Psoas muscle (tissue), 7 donors: ENCODE measurements at regions not wholly inside any gene's neighbourhood (a gene's known extent, or its start where the extent isn't known, plus 50 kb on each side); places are given as distances from the start of the nearest gene placed in this dataset.

Experiments used
- ATAC-seq, 4 donors: fragments of 200-7000 bp; cut with Tn5 transposase; one replicate each; pipeline ENCODE4 v1.9.1; 2020; ENCODE audit warnings: moderate library complexity in 3 of 4, mild to moderate bottlenecking in 2 of 4
- DNase-seq, 2 donors: peaks; one replicate each; pipeline ENCODE4 v3.0.0-alpha.2; 2020
- H3K27ac ChIP-seq: fragments of 200-600 bp; one replicate; pipeline ENCODE4 v1.8.0; 2022
- H3K27me3 ChIP-seq, 3 donors: fragments of 200-600 bp in 1 of 3; one replicate each; pipeline versions ENCODE4 v1.6.1 to v1.8.0; 2013 to 2022; ENCODE audit warnings: low read length in 2 of 3, mild to moderate bottlenecking in 2 of 3, moderate library complexity in 1 of 3; ENCODE audit not compliant: insufficient read depth in 3 of 3
- H3K36me3 ChIP-seq, 2 donors: fragments of 200-600 bp in 1 of 2; one replicate each; pipeline versions ENCODE4 v1.6.1 to v1.8.0; 2013 to 2022; ENCODE audit warnings: low read depth in 1 of 2, mild to moderate bottlenecking in 1 of 2, moderate library complexity in 1 of 2; ENCODE audit not compliant: insufficient read depth in 1 of 2
- H3K4me1 ChIP-seq: fragments of 200-600 bp; one replicate; pipeline ENCODE4 v1.8.0; 2022
- H3K4me3 ChIP-seq: fragments of 200-600 bp; one replicate; pipeline ENCODE4 v1.8.0; 2022; ENCODE audit warnings: mild to moderate bottlenecking
- H3K9me3 ChIP-seq: fragments of 200-600 bp; one replicate; pipeline ENCODE4 v1.8.0; 2022
- WGBS, 3 donors: extraction: QIAGEN DNeasy Blood & Tissue Kit; methylation state at CpG; one replicate each; pipeline versions ENCODE4 v1.1.6 to v1.1.7; 2013; 5-methylcytosine and 5-hydroxymethylcytosine counted together
- intact Hi-C, 2 donors: fragments of 100-400 bp; cut with DNase I; formaldehyde crosslinking; loops; one replicate each; pipeline versions ENCODE4 v1.11.0 to v1.14.2; 2022
- TF ChIP-seq, protein P1 (sequence below): fragments of 200-600 bp; IDR thresholded peaks from one replicate; pipeline ENCODE4 v1.8.0; 2022; ENCODE audit warnings: antibody characterized with exemption
- donor health status: healthy with polysubstance abuse.
- donor health status: DM: no; HTN: no; CAD: no; lungs with moderate emphysema.
- donor health status: Bipolar disorder and iron deficiency.
- donor health status: healthy.
- donor health status: DM: yes; HTN: yes; CAD: no.
- donor health status: DM: no; HTN: no; CAD: no.
- donor health status: DM: yes; HTN: yes; CAD: no.

DNA sequence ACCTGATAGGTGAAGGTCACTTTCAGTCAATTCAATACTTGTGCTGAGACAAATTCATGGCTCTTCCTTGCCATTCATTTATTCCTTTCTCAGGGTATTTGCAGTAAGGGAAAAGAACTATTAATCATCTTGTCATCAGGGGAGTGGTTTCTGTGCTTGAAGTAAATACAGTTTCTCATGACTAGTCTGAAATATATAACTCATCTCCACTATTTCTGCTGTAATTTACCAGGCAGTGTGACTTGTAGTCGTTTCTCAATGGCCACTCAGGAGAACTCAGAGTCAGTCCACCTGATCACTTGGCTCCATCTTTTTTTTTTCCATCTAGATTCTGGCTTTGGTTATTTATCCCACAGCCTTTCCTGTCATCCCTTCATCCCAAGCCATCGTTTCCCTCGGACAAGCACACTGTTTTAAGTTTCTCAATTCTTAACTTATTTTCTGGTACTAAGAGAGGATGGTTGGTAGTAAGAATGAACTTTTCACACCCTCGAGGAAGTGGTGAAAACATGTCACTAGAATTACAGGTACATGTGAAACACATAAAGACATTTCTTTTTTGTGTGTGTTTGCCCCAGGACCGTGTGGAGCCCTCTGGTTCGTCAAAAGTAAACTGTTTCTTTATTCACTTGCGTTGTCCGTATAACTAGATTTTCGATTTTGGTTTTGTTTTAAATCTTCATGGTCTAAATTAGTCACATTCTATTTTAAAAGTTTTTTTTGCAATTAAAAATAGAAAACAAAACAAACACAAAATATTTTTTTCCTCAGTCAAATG, 620.2 kb downstream of the ZBBX start:
- H3K27me3 ChIP-seq: no peaks in the 10 kb centered on the region
- no peaks in the 10 kb centered on the region for H3K4me1 ChIP-seq
- intact Hi-C loops: no loop called here
- H3K27ac ChIP-seq: no peak overlapping the region
- no peak overlapping the region for H3K4me3 ChIP-seq
- 75 to 81% (median 77%) methylated on average over 9 of the region's 9 CpGs for WGBS, 3 donors
- TF ChIP-seq, protein P1, sequence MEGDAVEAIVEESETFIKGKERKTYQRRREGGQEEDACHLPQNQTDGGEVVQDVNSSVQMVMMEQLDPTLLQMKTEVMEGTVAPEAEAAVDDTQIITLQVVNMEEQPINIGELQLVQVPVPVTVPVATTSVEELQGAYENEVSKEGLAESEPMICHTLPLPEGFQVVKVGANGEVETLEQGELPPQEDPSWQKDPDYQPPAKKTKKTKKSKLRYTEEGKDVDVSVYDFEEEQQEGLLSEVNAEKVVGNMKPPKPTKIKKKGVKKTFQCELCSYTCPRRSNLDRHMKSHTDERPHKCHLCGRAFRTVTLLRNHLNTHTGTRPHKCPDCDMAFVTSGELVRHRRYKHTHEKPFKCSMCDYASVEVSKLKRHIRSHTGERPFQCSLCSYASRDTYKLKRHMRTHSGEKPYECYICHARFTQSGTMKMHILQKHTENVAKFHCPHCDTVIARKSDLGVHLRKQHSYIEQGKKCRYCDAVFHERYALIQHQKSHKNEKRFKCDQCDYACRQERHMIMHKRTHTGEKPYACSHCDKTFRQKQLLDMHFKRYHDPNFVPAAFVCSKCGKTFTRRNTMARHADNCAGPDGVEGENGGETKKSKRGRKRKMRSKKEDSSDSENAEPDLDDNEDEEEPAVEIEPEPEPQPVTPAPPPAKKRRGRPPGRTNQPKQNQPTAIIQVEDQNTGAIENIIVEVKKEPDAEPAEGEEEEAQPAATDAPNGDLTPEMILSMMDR: no peak
- H3K36me3 ChIP-seq: no peaks in the 10 kb centered on the region
- DNase-seq (no peak), ATAC-seq (no peak)
- no peaks in the 10 kb centered on the region for H3K9me3 ChIP-seq

DNA sequence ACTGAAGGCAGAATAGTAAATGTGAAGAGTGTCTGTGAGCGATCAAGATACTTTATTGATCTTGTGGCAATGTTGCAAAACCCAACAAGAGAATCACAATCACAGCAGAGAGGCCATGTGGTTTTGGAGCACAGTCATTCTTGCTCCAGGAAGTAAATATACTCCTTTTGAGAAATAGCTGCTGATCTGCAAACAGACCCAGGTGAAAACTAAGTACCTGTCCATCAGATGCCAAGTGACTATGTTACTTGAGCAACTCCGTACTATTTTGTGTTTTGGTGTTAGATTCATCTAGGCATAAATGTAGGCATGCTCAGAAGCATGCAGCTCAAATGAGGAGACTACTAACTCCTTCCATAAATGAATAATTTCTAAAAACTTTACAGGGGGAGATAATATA, 627.9 kb downstream of the ZBBX start:
- Histone ChIP-seq H3K27ac (no peak overlapping the region), H3K4me3 (no peak overlapping the region), H3K27me3 (no peaks in the 10 kb centered on the region), H3K36me3 (no peaks in the 10 kb centered on the region), H3K4me1 (no peaks in the 10 kb centered on the region), H3K9me3 (no peaks in the 10 kb centered on the region)
- TF ChIP-seq, protein P1: no peak
- ATAC-seq (no peak), DNase-seq (no peak)
- intact Hi-C loops: no loop called here
- WGBS, 3 donors: 82 to 93% (median 90%) methylated on average over 2 of the region's 2 CpGs

DNA sequence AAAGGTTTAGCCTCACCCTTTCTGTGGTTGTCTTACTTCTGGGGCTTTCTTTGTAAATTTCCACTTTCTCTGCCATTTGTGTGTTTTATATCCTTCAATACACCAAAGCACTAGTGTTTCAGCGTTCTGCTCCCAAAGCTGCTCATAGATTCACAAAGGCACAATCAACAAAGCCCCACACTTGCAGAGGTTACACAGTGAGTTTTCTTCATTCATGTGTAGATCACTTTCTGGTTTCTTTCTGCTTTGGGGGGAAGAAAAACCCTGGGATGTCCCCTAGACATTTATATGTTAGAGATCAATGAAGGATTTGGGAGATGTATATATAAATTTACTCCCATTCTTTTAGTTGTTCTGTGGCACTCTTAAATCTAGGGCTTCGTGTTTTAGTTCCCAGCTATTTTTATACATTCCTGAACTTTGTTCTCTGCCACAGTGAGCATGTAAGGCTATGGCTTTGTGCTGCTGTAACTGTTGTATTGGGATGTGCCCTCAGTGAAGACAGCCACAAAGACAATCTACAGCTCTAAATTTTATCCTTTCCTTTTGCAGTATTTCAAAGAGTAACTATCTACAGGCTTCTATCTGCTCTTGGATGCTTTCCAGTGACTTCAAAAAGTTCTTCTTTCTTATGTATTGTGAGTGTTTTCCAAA, 636.5 kb downstream of the ZBBX start:
- TF ChIP-seq, protein P1: no peak
- intact Hi-C loops: no loop called here
- DNase-seq: no peak
- Histone ChIP-seq H3K4me3 (no peak overlapping the region), H3K9me3 (no peaks in the 10 kb centered on the region), H3K27me3 (no peaks in the 10 kb centered on the region), H3K4me1 (no peaks in the 10 kb centered on the region), H3K36me3 (no peaks in the 10 kb centered on the region), H3K27ac (no peak overlapping the region)
- no peak for ATAC-seq
- 30 to 36% (median 33%) methylated on average over 2 of the region's 2 CpGs for WGBS, 3 donors

DNA sequence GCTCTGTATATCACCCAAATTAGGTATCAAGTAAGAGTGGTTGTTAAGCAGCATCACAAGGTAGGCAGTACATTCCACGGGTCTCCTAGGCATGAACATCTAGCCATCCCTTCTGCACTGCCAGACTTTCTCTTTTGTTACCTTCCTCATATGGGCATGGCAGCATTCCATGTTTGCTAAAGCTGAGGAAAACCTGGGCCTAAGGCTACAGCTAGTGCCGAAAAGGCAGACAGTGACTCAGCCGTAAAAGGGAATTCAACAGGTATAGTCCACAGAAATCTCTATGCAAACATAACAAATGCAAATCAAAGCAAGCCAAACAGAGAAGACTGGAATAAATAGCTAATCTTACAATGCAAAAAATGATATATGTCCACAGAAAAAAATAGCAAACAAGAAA, 645.4 kb downstream of the ZBBX start:
- Histone ChIP-seq H3K9me3 (no peaks in the 10 kb centered on the region), H3K4me1 (no peaks in the 10 kb centered on the region), H3K27ac (no peak overlapping the region), H3K36me3 (no peaks in the 10 kb centered on the region), H3K4me3 (no peak overlapping the region), H3K27me3 (no peaks in the 10 kb centered on the region)
- TF ChIP-seq, protein P1: no peak
- intact Hi-C loops: no loop called here
- WGBS, 3 donors: 91 to 94% (median 94%) methylated on average over 3 of the region's 3 CpGs
- no peak for DNase-seq
- ATAC-seq: no peak
